ENCODE measurements at regions not wholly inside any gene's neighbourhood (a gene's known extent, or its start where the extent isn't known, plus 50 kb on each side); places are given as distances from the start of the nearest gene placed in this dataset.
A peak's percentile ranks its signal among the peaks of the same experiment; 100 is the strongest.

GRCh38 chr18:70452501-70452900 lies 163.7 kb downstream of the SOCS6 start:
- no peaks in the 10 kb centered on the region for H3K9me1 ChIP-seq (ENCODE audit: control insufficient read depth, extremely low read depth, insufficient read depth, low read length)
- H3K4me3 ChIP-seq (ENCODE audit: control insufficient read depth in 2 of 3, extremely low read depth in 1 of 3, insufficient read depth in 2 of 3, low read depth in 1 of 3, low read length in 3 of 3) = no peak overlapping the region
- H3K27ac ChIP-seq (ENCODE audit: control insufficient read depth, insufficient read depth, low read length) = no peak overlapping the region
- H4K20me1 ChIP-seq (ENCODE audit: control insufficient read depth, extremely low read depth, insufficient read depth, low read length) = no peaks in the 10 kb centered on the region
- H3K4me2 ChIP-seq (ENCODE audit: control insufficient read depth, extremely low read depth, insufficient read depth, low read depth, low read length) = no peak overlapping the region
- dilution Hi-C loops (cut with MboI; ENCODE audit: extremely low pct_ligation_motif_present, low sequenced_read_pairs) = no loop called here
- no peaks in the 10 kb centered on the region for H3K9me3 ChIP-seq (ENCODE audit: control insufficient read depth, low read depth, low read length)
- no peaks in the 10 kb centered on the region for H3K27me3 ChIP-seq (ENCODE audit: control insufficient read depth, extremely low read depth, insufficient read depth, low read length)
- no peaks in the 10 kb centered on the region for H3K4me1 ChIP-seq (ENCODE audit: control insufficient read depth, extremely low read depth, insufficient read depth, low read length)
- no peak for TF ChIP-seq EZH2 (IDR thresholded peaks at IDR 0.05; ENCODE audit: low read length)
- TF ChIP-seq CTCF (optimal IDR thresholded peaks at IDR 0.05 in 1 of 3, IDR thresholded peaks at IDR 0.05 in 1 of 3, conservative IDR thresholded peaks at IDR 0.05 in 1 of 3; ENCODE audit: extremely low read depth in 1 of 3, insufficient read depth in 2 of 3, low read length in 3 of 3) = no peak
- FAIRE-seq = no peak
- H3K9ac ChIP-seq (ENCODE audit: control insufficient read depth, extremely low read depth, insufficient read depth, low read length) = no peak overlapping the region
- no peaks in the 10 kb centered on the region for H3K79me2 ChIP-seq (ENCODE audit: control insufficient read depth, insufficient read depth, low read length)
- no peaks in the 10 kb centered on the region for H3K36me3 ChIP-seq (ENCODE audit: control insufficient read depth in 2 of 2, extremely low read depth in 1 of 2, insufficient read depth in 2 of 2, low read length in 2 of 2)
- no peak for DNase-seq (ENCODE audit: low read depth, low spot score)
- H2AFZ ChIP-seq (ENCODE audit: control insufficient read depth, low read length) = no peak overlapping the region

- no peaks in the 10 kb centered on the region for H3K27me3 ChIP-seq (ENCODE audit: control insufficient read depth, extremely low read depth, insufficient read depth, low read length)
- H3K27ac ChIP-seq (ENCODE audit: control insufficient read depth, insufficient read depth, low read length) = no peak overlapping the region
- FAIRE-seq = no peak
- no peak for DNase-seq (ENCODE audit: low read depth, low spot score)
- no peak for TF ChIP-seq EZH2 (IDR thresholded peaks at IDR 0.05; ENCODE audit: low read length)
- peak in 2 of 3 experiments; percentile 34 to 37 for TF ChIP-seq CTCF (optimal IDR thresholded peaks at IDR 0.05 in 1 of 3, IDR thresholded peaks at IDR 0.05 in 1 of 3, conservative IDR thresholded peaks at IDR 0.05 in 1 of 3; ENCODE audit: extremely low read depth in 1 of 3, insufficient read depth in 2 of 3, low read length in 3 of 3)
- no peaks in the 10 kb centered on the region for H3K9me3 ChIP-seq (ENCODE audit: control insufficient read depth, low read depth, low read length)
- no peaks in the 10 kb centered on the region for H3K9me1 ChIP-seq (ENCODE audit: control insufficient read depth, extremely low read depth, insufficient read depth, low read length)
- no peak overlapping the region for H2AFZ ChIP-seq (ENCODE audit: control insufficient read depth, low read length)
- H3K9ac ChIP-seq (ENCODE audit: control insufficient read depth, extremely low read depth, insufficient read depth, low read length) = no peak overlapping the region
- no peaks in the 10 kb centered on the region for H3K4me1 ChIP-seq (ENCODE audit: control insufficient read depth, extremely low read depth, insufficient read depth, low read length)
- H3K4me3 ChIP-seq (ENCODE audit: control insufficient read depth in 2 of 3, extremely low read depth in 1 of 3, insufficient read depth in 2 of 3, low read depth in 1 of 3, low read length in 3 of 3) = no peak overlapping the region
- H3K79me2 ChIP-seq (ENCODE audit: control insufficient read depth, insufficient read depth, low read length) = no peaks in the 10 kb centered on the region
- no peaks in the 10 kb centered on the region for H4K20me1 ChIP-seq (ENCODE audit: control insufficient read depth, extremely low read depth, insufficient read depth, low read length)
- dilution Hi-C loops (cut with MboI; ENCODE audit: extremely low pct_ligation_motif_present, low sequenced_read_pairs) = no loop called here
- no peaks in the 10 kb centered on the region for H3K36me3 ChIP-seq (ENCODE audit: control insufficient read depth in 2 of 2, extremely low read depth in 1 of 2, insufficient read depth in 2 of 2, low read length in 2 of 2)
- H3K4me2 ChIP-seq (ENCODE audit: control insufficient read depth, extremely low read depth, insufficient read depth, low read depth, low read length) = no peak overlapping the region
Observed at GRCh38 chr18:70450426-70451253, 161.8 kb downstream of the SOCS6 start.
